BE2C (cell line): ENCODE measurements at regions not wholly inside any gene's neighbourhood (a gene's known extent, or its start where the extent isn't known, plus 50 kb on each side); places are given as distances from the start of the nearest gene placed in this dataset.
"Not testable (repeated sequence)": the region's sequence is repeated elsewhere in the genome, so short reads cannot be mapped to it uniquely, and the experiment has no call there.

Experiments
- DNase-seq: peaks from one replicate; pipeline ENCODE4 v3.0.0-alpha.2; 2020
- H3K27me3 ChIP-seq: fragments of 250-450 bp; sonication (Bioruptor Pico); 2 replicates; pipeline ENCODE4 v1.5.1; 2020; ENCODE audit warnings: mild to moderate bottlenecking
- H3K36me3 ChIP-seq: fragments of 250-450 bp; sonication (Bioruptor Pico); 2 replicates; pipeline ENCODE4 v1.5.1; 2020; ENCODE audit warnings: mild to moderate bottlenecking
- H3K4me1 ChIP-seq: fragments of 250-450 bp; sonication (Bioruptor Pico); 2 replicates; pipeline ENCODE4 v1.5.1; 2020
- H3K4me3 ChIP-seq: 2 replicates; pipeline ENCODE4 v1.5.1; 2011; ENCODE audit warnings: low read depth, low read length
- H3K9me3 ChIP-seq: fragments of 250-450 bp; sonication (Bioruptor Pico); 2 replicates; pipeline ENCODE4 v1.5.1; 2020
- CTCF ChIP-seq: IDR thresholded peaks from 2 replicates; pipeline ENCODE4 v1.5.1; 2012; ENCODE audit warnings: mild to moderate bottlenecking, low read depth, low read length

- no peak overlapping the region for H3K4me3 ChIP-seq
- DNase-seq: no peak
- H3K27me3 ChIP-seq: peaks cover 7% of the 10 kb centered on the region
- H3K4me1 ChIP-seq: no peaks in the 10 kb centered on the region
- TF ChIP-seq CTCF: no peak
- H3K9me3 ChIP-seq: no peaks in the 10 kb centered on the region
- no peaks in the 10 kb centered on the region; the same call in 1 of the 2 replicates for H3K36me3 ChIP-seq
These were observed 197.8 kb upstream of the ZNF618 start for GRCh38 chr9:113678119-113678858.

GRCh38 chr9:113678859-113679256, 197.3 kb upstream of the ZNF618 start:
- no peak overlapping the region for H3K4me3 ChIP-seq
- no peaks in the 10 kb centered on the region; the same call in 1 of the 2 replicates for H3K36me3 ChIP-seq
- TF ChIP-seq CTCF: no peak
- DNase-seq: no peak
- H3K4me1 ChIP-seq: no peaks in the 10 kb centered on the region
- H3K9me3 ChIP-seq: no peaks in the 10 kb centered on the region
- H3K27me3 ChIP-seq: peaks cover 7% of the 10 kb centered on the region

GRCh38 chr9:113682297-113682771, 193.8 kb upstream of the ZNF618 start:
- Histone ChIP-seq H3K4me1 (no peaks in the 10 kb centered on the region), H3K36me3 (no peaks in the 10 kb centered on the region; the same call in 1 of the 2 replicates), H3K27me3 (peaks cover 11% of the 10 kb centered on the region), H3K4me3 (peak overlapping the region; percentile 10; the same call in 1 of the 2 replicates), H3K9me3 (no peaks in the 10 kb centered on the region)
- TF ChIP-seq CTCF: peak; percentile 99
- peak; percentile 76 for DNase-seq

GRCh38 chr9:113685636-113686035, 190.5 kb upstream of the ZNF618 start:
- peaks cover 19% of the 10 kb centered on the region for H3K27me3 ChIP-seq
- H3K4me1 ChIP-seq: not testable (repeated sequence)

GRCh38 chr9:113687107-113687679, 188.9 kb upstream of the ZNF618 start:
- H3K4me3 ChIP-seq: no peak overlapping the region
- peaks cover 19% of the 10 kb centered on the region for H3K27me3 ChIP-seq
- H3K4me1 ChIP-seq: no peaks in the 10 kb centered on the region
- no peaks in the 10 kb centered on the region for H3K9me3 ChIP-seq
- DNase-seq: no peak
- H3K36me3 ChIP-seq: no peaks in the 10 kb centered on the region; the same call in 1 of the 2 replicates
- no peak for TF ChIP-seq CTCF

More at GRCh38 chr9:113685636-113686035, 190.5 kb upstream of the ZNF618 start:
- not testable (repeated sequence) for H3K9me3 ChIP-seq, DNase-seq, H3K36me3 ChIP-seq, H3K4me3 ChIP-seq

- no peaks in the 10 kb centered on the region for H3K9me3 ChIP-seq
- no peak for TF ChIP-seq CTCF
- no peaks in the 10 kb centered on the region for H3K36me3 ChIP-seq
- DNase-seq: no peak
- no peaks in the 10 kb centered on the region for H3K4me1 ChIP-seq
- no peak overlapping the region for H3K4me3 ChIP-seq
- H3K27me3 ChIP-seq: peaks cover 19% of the 10 kb centered on the region
These were observed 188.3 kb upstream of the ZNF618 start for GRCh38 chr9:113687680-113688371.
